PC-3 (cell line): ENCODE measurements at regions not wholly inside any gene's neighbourhood (a gene's known extent, or its start where the extent isn't known, plus 50 kb on each side); places are given as distances from the start of the nearest gene placed in this dataset.

Source experiments
- CTCF ChIP-seq: fragments of 300-600 bp; sonication (generic); conservative IDR thresholded peaks from 2 replicates; pipeline ENCODE4 v1.5.1; 2017; ENCODE audit warnings: antibody characterized with exemption, low read depth, mild to moderate bottlenecking, low read length
- EZH2 ChIP-seq: fragments of 300-600 bp; sonication (generic); IDR thresholded peaks from one replicate; pipeline ENCODE4 v1.6.1; 2017; ENCODE audit warnings: antibody characterized with exemption, mild to moderate bottlenecking, low read length; ENCODE audit not compliant: unreplicated experiment
- EZH2phosphoT487 ChIP-seq: fragments of 300-600 bp; sonication (generic); IDR thresholded peaks from 2 replicates; pipeline ENCODE4 v1.6.1; 2018; ENCODE audit warnings: mild to moderate bottlenecking, antibody characterized with exemption, low read length, borderline replicate concordance

GRCh38 chr7:85498031-85498430, 311.2 kb upstream of the SEMA3D start:
- no peak for TF ChIP-seq CTCF
- TF ChIP-seq EZH2phosphoT487, result no peak
- no peak for TF ChIP-seq EZH2
